Suprapubic skin (tissue), 4 donors: ENCODE measurements at regions not wholly inside any gene's neighbourhood (a gene's known extent, or its start where the extent isn't known, plus 50 kb on each side); places are given as distances from the start of the nearest gene placed in this dataset.
"Not testable (repeated sequence)": the region's sequence is repeated elsewhere in the genome, so short reads cannot be mapped to it uniquely, and the experiment has no call there.

Experiments
- CTCF ChIP-seq, 2 donors: fragments of 200-600 bp in 1 of 2; fragments of 450-650 bp in 1 of 2; sonication (generic) in 1 of 2; IDR thresholded peaks; one replicate each; pipeline ENCODE4 v1.5.1; 2016 to 2019; ENCODE audit warnings: antibody characterized with exemption in 2 of 2, mild to moderate bottlenecking in 1 of 2, moderate library complexity in 1 of 2
- EP300 ChIP-seq: sonication (generic); formaldehyde crosslinking; IDR thresholded peaks from one replicate; pipeline ENCODE4 v1.6.1; 2017; ENCODE audit warnings: antibody characterized with exemption
- POLR2A ChIP-seq, 2 donors: fragments of 450-650 bp; IDR thresholded peaks; one replicate each; pipeline ENCODE4 v1.6.1; 2017; ENCODE audit warnings: antibody characterized with exemption in 2 of 2, mild to moderate bottlenecking in 2 of 2, moderate library complexity in 2 of 2
- POLR2AphosphoS5 ChIP-seq, 3 donors: sonication (generic); formaldehyde crosslinking; IDR thresholded peaks; one replicate each; pipeline ENCODE4 v1.6.1; 2017; ENCODE audit warnings: antibody characterized with exemption in 3 of 3

GRCh38 chr2:87604279-87604818 is 143.5 kb upstream of the PLGLB2 start:
- TF ChIP-seq CTCF (IDR thresholded peaks at IDR 0.05); POLR2AphosphoS5 (IDR thresholded peaks at IDR 0.05); POLR2A (IDR thresholded peaks at IDR 0.05); EP300: not testable (repeated sequence)
